CD4-positive, alpha-beta memory T cell (primary cell): ENCODE measurements at regions not wholly inside any gene's neighbourhood (a gene's known extent, or its start where the extent isn't known, plus 50 kb on each side); places are given as distances from the start of the nearest gene placed in this dataset.
"Not testable (repeated sequence)": the region's sequence is repeated elsewhere in the genome, so short reads cannot be mapped to it uniquely, and the experiment has no call there.

Experiments
- CTCF ChIA-PET: fragments of 350-600 bp; sonication (Branson Sonifier 250); formaldehyde crosslinking; loops from one replicate; lab custom pipeline; 2021; ENCODE audit warnings: inconsistent platforms; ENCODE audit not compliant: partially characterized antibody; lab: Charles Lee
- POLR2A ChIA-PET: fragments of 350-600 bp; sonication (Branson Sonifier 250); formaldehyde crosslinking; loops from one replicate; lab custom pipeline; 2021; ENCODE audit not compliant: partially characterized antibody; lab: Charles Lee
- DNase-seq, 5 donors: peaks; one replicate each; pipeline versions ENCODE4 v3.0.0 to v3.0.0-alpha.2; 2020 to 2022; ENCODE audit warnings: mixed read lengths in 1 of 5
- H3K27ac ChIP-seq: one replicate; pipeline ENCODE4 v1.7.0; 2013; ENCODE audit warnings: low read depth, low read length
- H3K27me3 ChIP-seq: 2 replicates; pipeline ENCODE4 v1.7.0; 2013; ENCODE audit warnings: mild to moderate bottlenecking, low read length, moderate library complexity; ENCODE audit not compliant: insufficient read depth
- H3K36me3 ChIP-seq: 2 replicates; pipeline ENCODE4 v1.7.0; 2013; ENCODE audit warnings: mild to moderate bottlenecking, low read length, moderate library complexity; ENCODE audit not compliant: insufficient read depth
- H3K4me1 ChIP-seq: 2 replicates; pipeline ENCODE4 v1.7.0; 2013; ENCODE audit warnings: mild to moderate bottlenecking, low read length, moderate library complexity; ENCODE audit not compliant: insufficient read depth
- H3K4me3 ChIP-seq, 2 donors: one replicate each; pipeline ENCODE4 v1.7.0; 2013; ENCODE audit warnings: low read length in 2 of 2, mild to moderate bottlenecking in 1 of 2
- H3K9me3 ChIP-seq, 2 donors: one replicate each; pipeline ENCODE4 v1.7.0; 2013; ENCODE audit warnings: low read length in 2 of 2, control low read depth in 1 of 2; ENCODE audit not compliant: control insufficient read depth in 1 of 2
- H3K27ac Mint-ChIP-seq, 7 donors: one replicate each; pipeline ENCODE4 v1.8.0; 2020 to 2021; ENCODE audit warnings: mixed read lengths in 7 of 7, mild to moderate bottlenecking in 6 of 7, inconsistent platforms in 3 of 7, moderate library complexity in 3 of 7
- H3K27me3 Mint-ChIP-seq, 2 donors: one replicate each; pipeline ENCODE4 v1.8.0; 2020 to 2021; ENCODE audit warnings: mixed read lengths in 2 of 2
- H3K36me3 Mint-ChIP-seq, 2 donors: one replicate each; pipeline ENCODE4 v1.8.0; 2020 to 2021; ENCODE audit warnings: mixed read lengths in 2 of 2, inconsistent platforms in 1 of 2, mild to moderate bottlenecking in 1 of 2
- H3K4me1 Mint-ChIP-seq, 4 donors: one replicate each; pipeline ENCODE4 v1.8.0; 2020 to 2021; ENCODE audit warnings: mixed read lengths in 4 of 4, mild to moderate bottlenecking in 1 of 4
- H3K4me3 Mint-ChIP-seq, 8 donors: one replicate each; pipeline ENCODE4 v1.8.0; 2020 to 2021; ENCODE audit warnings: mixed read lengths in 8 of 8, mild to moderate bottlenecking in 7 of 8, moderate library complexity in 6 of 8, inconsistent platforms in 3 of 8
- H3K9me3 Mint-ChIP-seq, 8 donors: one replicate each; pipeline ENCODE4 v1.8.0; 2020 to 2021; ENCODE audit warnings: mixed read lengths in 8 of 8, mild to moderate bottlenecking in 5 of 8, inconsistent platforms in 3 of 8, moderate library complexity in 1 of 8
- intact Hi-C: fragments of 100-400 bp; cut with micrococcal nuclease; formaldehyde crosslinking; loops from one replicate; pipeline ENCODE4 v1.15.1; 2023

GRCh38 chr5:145633474-145633873, 201.7 kb downstream of the PRELID2 start:
- ChIA-PET CTCF (no interaction called here), POLR2A (no interaction called here)
- H3K9me3 Mint-ChIP-seq, result peaks cover 1 to 9% (median 3%) of the 10 kb centered on the region in 8 donors
- no peak overlapping the region for H3K4me3 Mint-ChIP-seq
- no peaks in the 10 kb centered on the region for H3K36me3 ChIP-seq
- H3K4me1 Mint-ChIP-seq, result peaks cover 0 to 2% (median 0%) of the 10 kb centered on the region in 4 donors
- no peak for DNase-seq
- H3K27ac Mint-ChIP-seq, result no peak overlapping the region
- intact Hi-C loops, result no loop called here
- no peaks in the 10 kb centered on the region for H3K27me3 Mint-ChIP-seq
- no peak overlapping the region for H3K4me3 ChIP-seq
- H3K4me1 ChIP-seq, result no peaks in the 10 kb centered on the region
- H3K9me3 ChIP-seq, result no peaks in the 10 kb centered on the region
- no peak overlapping the region for H3K27ac ChIP-seq
- no peaks in the 10 kb centered on the region for H3K27me3 ChIP-seq
- H3K36me3 Mint-ChIP-seq, result no peaks in the 10 kb centered on the region

- no peak for DNase-seq
- ChIA-PET POLR2A (no interaction called here), CTCF (no interaction called here)
- intact Hi-C loops, result no loop called here
- H3K27ac Mint-ChIP-seq, result no peak overlapping the region
- no peaks in the 10 kb centered on the region for H3K27me3 Mint-ChIP-seq
- H3K9me3 ChIP-seq, result no peaks in the 10 kb centered on the region
- no peaks in the 10 kb centered on the region for H3K36me3 ChIP-seq
- peaks cover 0 to 2% (median 0%) of the 10 kb centered on the region in 4 donors for H3K4me1 Mint-ChIP-seq
- no peak overlapping the region for H3K4me3 Mint-ChIP-seq
- H3K4me3 ChIP-seq, result no peak overlapping the region
- no peak overlapping the region for H3K27ac ChIP-seq
- peaks cover 0 to 6% (median 3%) of the 10 kb centered on the region in 8 donors for H3K9me3 Mint-ChIP-seq
- H3K4me1 ChIP-seq, result no peaks in the 10 kb centered on the region
- no peaks in the 10 kb centered on the region for H3K27me3 ChIP-seq
- no peaks in the 10 kb centered on the region for H3K36me3 Mint-ChIP-seq
These were observed 202.4 kb downstream of the PRELID2 start for GRCh38 chr5:145632701-145633100.

GRCh38 chr5:145629047-145629446, 206.1 kb downstream of the PRELID2 start:
- H3K27me3 ChIP-seq, result no peaks in the 10 kb centered on the region
- no peaks in the 10 kb centered on the region for H3K9me3 ChIP-seq
- intact Hi-C loops, result no loop called here
- Mint-ChIP-seq H3K27me3 (no peaks in the 10 kb centered on the region), H3K4me3 (no peak overlapping the region), H3K9me3 (peaks cover 2 to 19% (median 7%) of the 10 kb centered on the region in 8 donors), H3K27ac (no peak overlapping the region), H3K4me1 (no peaks in the 10 kb centered on the region), H3K36me3 (no peaks in the 10 kb centered on the region)
- H3K4me3 ChIP-seq, result no peak overlapping the region
- H3K36me3 ChIP-seq, result no peaks in the 10 kb centered on the region
- no peak overlapping the region for H3K27ac ChIP-seq
- ChIA-PET CTCF (no interaction called here), POLR2A (no interaction called here)
- no peaks in the 10 kb centered on the region for H3K4me1 ChIP-seq
- no peak for DNase-seq

GRCh38 chr5:145628525-145628924, 206.6 kb downstream of the PRELID2 start:
- Histone ChIP-seq H3K4me1 (no peaks in the 10 kb centered on the region), H3K9me3 (no peaks in the 10 kb centered on the region), H3K4me3 (no peak overlapping the region), H3K27me3 (no peaks in the 10 kb centered on the region), H3K36me3 (no peaks in the 10 kb centered on the region), H3K27ac (no peak overlapping the region)
- POLR2A ChIA-PET, result no interaction called here
- H3K36me3 Mint-ChIP-seq, result no peaks in the 10 kb centered on the region
- H3K4me1 Mint-ChIP-seq, result no peaks in the 10 kb centered on the region
- H3K4me3 Mint-ChIP-seq, result no peak overlapping the region
- peaks cover 2 to 22% (median 7%) of the 10 kb centered on the region in 8 donors for H3K9me3 Mint-ChIP-seq
- H3K27me3 Mint-ChIP-seq, result no peaks in the 10 kb centered on the region
- DNase-seq, result no peak
- intact Hi-C loops, result no loop called here
- CTCF ChIA-PET, result no interaction called here
- no peak overlapping the region for H3K27ac Mint-ChIP-seq

- DNase-seq, result no peak
- H3K27ac Mint-ChIP-seq, result no peak overlapping the region
- H3K27me3 ChIP-seq, result no peaks in the 10 kb centered on the region
- no peak overlapping the region for H3K4me3 ChIP-seq
- H3K27me3 Mint-ChIP-seq, result peaks cover 0 to 2% of the 10 kb centered on the region in 2 donors
- H3K36me3 Mint-ChIP-seq, result no peaks in the 10 kb centered on the region
- no peak overlapping the region for H3K27ac ChIP-seq
- ChIA-PET POLR2A (no interaction called here), CTCF (no interaction called here)
- H3K4me3 Mint-ChIP-seq, result no peak overlapping the region
- H3K9me3 Mint-ChIP-seq, result peaks cover 2 to 28% (median 12%) of the 10 kb centered on the region in 8 donors
- intact Hi-C loops, result no loop called here
- no peaks in the 10 kb centered on the region for H3K4me1 ChIP-seq
- no peaks in the 10 kb centered on the region for H3K4me1 Mint-ChIP-seq
- H3K9me3 ChIP-seq, result no peaks in the 10 kb centered on the region
- no peaks in the 10 kb centered on the region for H3K36me3 ChIP-seq
These were observed 215.3 kb downstream of the PRELID2 start for GRCh38 chr5:145619806-145620310.

GRCh38 chr5:145616739-145617138, 218.4 kb downstream of the PRELID2 start:
- H3K27ac ChIP-seq, H3K27me3 Mint-ChIP-seq, intact Hi-C loops, DNase-seq, H3K4me3 ChIP-seq, H3K4me1 Mint-ChIP-seq, H3K9me3 ChIP-seq, H3K27ac Mint-ChIP-seq, H3K4me3 Mint-ChIP-seq, POLR2A ChIA-PET, H3K36me3 Mint-ChIP-seq, H3K36me3 ChIP-seq, CTCF ChIA-PET, H3K27me3 ChIP-seq, H3K4me1 ChIP-seq: not testable (repeated sequence)
- H3K9me3 Mint-ChIP-seq, result peaks cover 2 to 28% (median 11%) of the 10 kb centered on the region in 8 donors

GRCh38 chr5:145598983-145599382, 236.2 kb downstream of the PRELID2 start:
- Mint-ChIP-seq H3K27ac (no peak overlapping the region), H3K27me3 (no peaks in the 10 kb centered on the region), H3K36me3 (no peaks in the 10 kb centered on the region), H3K9me3 (peaks cover 0 to 11% (median 4%) of the 10 kb centered on the region in 8 donors), H3K4me3 (no peak overlapping the region), H3K4me1 (no peaks in the 10 kb centered on the region)
- intact Hi-C loops, result no loop called here
- DNase-seq, result no peak
- Histone ChIP-seq H3K27me3 (no peaks in the 10 kb centered on the region), H3K27ac (no peak overlapping the region), H3K9me3 (no peaks in the 10 kb centered on the region), H3K4me1 (no peaks in the 10 kb centered on the region), H3K4me3 (no peak overlapping the region), H3K36me3 (no peaks in the 10 kb centered on the region)
- POLR2A ChIA-PET, result no interaction called here
- CTCF ChIA-PET, result no interaction called here

GRCh38 chr5:145598184-145598583, 237.0 kb downstream of the PRELID2 start:
- Histone ChIP-seq H3K36me3 (no peaks in the 10 kb centered on the region), H3K9me3 (no peaks in the 10 kb centered on the region), H3K27me3 (no peaks in the 10 kb centered on the region), H3K4me1 (no peaks in the 10 kb centered on the region), H3K4me3 (no peak overlapping the region), H3K27ac (no peak overlapping the region)
- no peak for DNase-seq
- peaks cover 0 to 13% (median 3%) of the 10 kb centered on the region in 8 donors for H3K9me3 Mint-ChIP-seq
- no peak overlapping the region for H3K4me3 Mint-ChIP-seq
- H3K36me3 Mint-ChIP-seq, result no peaks in the 10 kb centered on the region
- no peaks in the 10 kb centered on the region for H3K27me3 Mint-ChIP-seq
- no peaks in the 10 kb centered on the region for H3K4me1 Mint-ChIP-seq
- no peak overlapping the region for H3K27ac Mint-ChIP-seq
- CTCF ChIA-PET, result no interaction called here
- POLR2A ChIA-PET, result no interaction called here
- intact Hi-C loops, result no loop called here
